Testis (tissue), 2 donors: ENCODE measurements at regions not wholly inside any gene's neighbourhood (a gene's known extent, or its start where the extent isn't known, plus 50 kb on each side); places are given as distances from the start of the nearest gene placed in this dataset.

Experiments
- CTCF ChIP-seq, 3 experiments: fragments of 450-650 bp in 2 of 3; fragments of 200-600 bp in 1 of 3; sonication (generic) in 1 of 3; IDR thresholded peaks; one replicate each; pipeline ENCODE4 v1.5.1; 2016 to 2019; ENCODE audit warnings: antibody characterized with exemption in 3 of 3, mild to moderate bottlenecking in 2 of 3, moderate library complexity in 1 of 3
- POLR2A ChIP-seq: fragments of 450-650 bp; IDR thresholded peaks from one replicate; pipeline ENCODE4 v1.6.1; 2017; ENCODE audit warnings: antibody characterized with exemption, mild to moderate bottlenecking, moderate library complexity

GRCh38 chr9:120091206-120091605 is 488.8 kb downstream of the CDK5RAP2 start:
- no peak for TF ChIP-seq CTCF (IDR thresholded peaks at IDR 0.05)
- TF ChIP-seq POLR2A, result no peak
